HG02678 (cell line): ENCODE measurements at regions not wholly inside any gene's neighbourhood (a gene's known extent, or its start where the extent isn't known, plus 50 kb on each side); places are given as distances from the start of the nearest gene placed in this dataset.
"Not testable (repeated sequence)": the region's sequence is repeated elsewhere in the genome, so short reads cannot be mapped to it uniquely, and the experiment has no call there.

Source experiments
- ATAC-seq: cut with Tn5 transposase; IDR thresholded peaks from one replicate; pipeline ENCODE4 v1.9.1; 2021; ENCODE audit warnings: mild to moderate bottlenecking, moderate library complexity; ENCODE audit not compliant: unreplicated experiment

- ATAC-seq = no peak
These were observed 1582.7 kb downstream of the STIM2 start for GRCh38 chr4:28443371-28443770.

- no peak for ATAC-seq
These were observed 1583.3 kb downstream of the STIM2 start for GRCh38 chr4:28443801-28444412.

GRCh38 chr4:28444886-28445496 is 1584.3 kb downstream of the STIM2 start:
- no peak for ATAC-seq

- no peak for ATAC-seq
These were observed 1588.4 kb downstream of the STIM2 start for GRCh38 chr4:28449085-28449484.

- ATAC-seq = no peak
These were observed 1590.7 kb downstream of the STIM2 start for GRCh38 chr4:28451346-28451745.

- ATAC-seq = no peak
These were observed 1602.4 kb downstream of the STIM2 start for GRCh38 chr4:28462766-28463700.

GRCh38 chr4:28464823-28465222 is 1604.2 kb downstream of the STIM2 start:
- no peak for ATAC-seq

GRCh38 chr4:28466886-28467285 is 1606.2 kb downstream of the STIM2 start:
- not testable (repeated sequence) for ATAC-seq

- no peak for ATAC-seq
These were observed 1608.7 kb downstream of the STIM2 start for GRCh38 chr4:28469387-28469786.

GRCh38 chr4:28469886-28470285 is 1609.2 kb downstream of the STIM2 start:
- ATAC-seq = no peak

GRCh38 chr4:28475381-28475780 is 1614.7 kb downstream of the STIM2 start:
- no peak for ATAC-seq

GRCh38 chr4:28479666-28480065 is 1619.0 kb downstream of the STIM2 start:
- no peak for ATAC-seq

GRCh38 chr4:28481565-28481964 is 1620.9 kb downstream of the STIM2 start:
- no peak for ATAC-seq

GRCh38 chr4:28482580-28483270 is 1622.1 kb downstream of the STIM2 start:
- ATAC-seq = no peak

GRCh38 chr4:28488021-28488420 is 1627.4 kb downstream of the STIM2 start:
- no peak for ATAC-seq

GRCh38 chr4:28490669-28491068 is 1630.0 kb downstream of the STIM2 start:
- ATAC-seq = no peak

- no peak for ATAC-seq
These were observed 1644.4 kb downstream of the STIM2 start for GRCh38 chr4:28505064-28505463.

GRCh38 chr4:28508636-28509035 is 1648.0 kb downstream of the STIM2 start:
- no peak for ATAC-seq

GRCh38 chr4:28514766-28515165 is 1654.1 kb downstream of the STIM2 start:
- ATAC-seq = not testable (repeated sequence)

- ATAC-seq = no peak
These were observed 1658.0 kb downstream of the STIM2 start for GRCh38 chr4:28518561-28519165.

GRCh38 chr4:28523681-28524190 is 1663.1 kb downstream of the STIM2 start:
- no peak for ATAC-seq
